HG03139 (cell line): ENCODE measurements at regions not wholly inside any gene's neighbourhood (a gene's known extent, or its start where the extent isn't known, plus 50 kb on each side); places are given as distances from the start of the nearest gene placed in this dataset.

Source experiments
- ATAC-seq: cut with Tn5 transposase; IDR thresholded peaks from one replicate; pipeline ENCODE4 v1.9.1; 2021; ENCODE audit not compliant: unreplicated experiment

- no peak for ATAC-seq
Observed at GRCh38 chr12:132395192-132395907, 66.0 kb upstream of the GALNT9 start.

- ATAC-seq = no peak
Observed at GRCh38 chr12:132393991-132394949, 64.9 kb upstream of the GALNT9 start.

- ATAC-seq = no peak
Observed at GRCh38 chr12:132393245-132393795, 63.9 kb upstream of the GALNT9 start.

GRCh38 chr12:132392389-132393244 is 63.2 kb upstream of the GALNT9 start:
- ATAC-seq = no peak

- ATAC-seq = no peak
Observed at GRCh38 chr12:132391326-132392041, 62.1 kb upstream of the GALNT9 start.

GRCh38 chr12:132390287-132391076 is 61.1 kb upstream of the GALNT9 start:
- ATAC-seq = no peak

GRCh38 chr12:132389526-132390286 is 60.3 kb upstream of the GALNT9 start:
- no peak for ATAC-seq

GRCh38 chr12:132389026-132389425 is 59.6 kb upstream of the GALNT9 start:
- ATAC-seq = no peak

- ATAC-seq = no peak
Observed at GRCh38 chr12:132388379-132389015, 59.1 kb upstream of the GALNT9 start.

- ATAC-seq = no peak
Observed at GRCh38 chr12:132386926-132387497, 57.6 kb upstream of the GALNT9 start.

GRCh38 chr12:132385923-132386751 is 56.7 kb upstream of the GALNT9 start:
- ATAC-seq = no peak

- ATAC-seq = no peak
Observed at GRCh38 chr12:132384916-132385774, 55.8 kb upstream of the GALNT9 start.

GRCh38 chr12:132380641-132381040 is 51.3 kb upstream of the GALNT9 start:
- ATAC-seq = no peak

- no peak for ATAC-seq
Observed at GRCh38 chr12:132379996-132380395, 50.6 kb upstream of the GALNT9 start.

- ATAC-seq = no peak
Observed at GRCh38 chr12:132379576-132379975, 50.2 kb upstream of the GALNT9 start.
